Liver (tissue), 8 donors: ENCODE measurements at regions not wholly inside any gene's neighbourhood (a gene's known extent, or its start where the extent isn't known, plus 50 kb on each side); places are given as distances from the start of the nearest gene placed in this dataset.
A peak's percentile ranks its signal among the peaks of the same experiment; 100 is the strongest.
"Not testable (repeated sequence)": the region's sequence is repeated elsewhere in the genome, so short reads cannot be mapped to it uniquely, and the experiment has no call there.

Source experiments
- DNase-seq: peaks from one replicate; pipeline ENCODE4 v3.0.0-alpha.2; 2017; ENCODE audit warnings: low spot score
- H3K27ac ChIP-seq, 2 donors: one replicate each; pipeline ENCODE4 v1.7.0; 2013; ENCODE audit warnings: inconsistent platforms in 2 of 2, low read length in 2 of 2, control low read depth in 1 of 2, low read depth in 1 of 2, mild to moderate bottlenecking in 1 of 2
- H3K27me3 ChIP-seq, 4 donors: one replicate each; pipeline versions ENCODE4 v1.6.1 to v1.7.0; 2013; ENCODE audit warnings: low read length in 3 of 4, inconsistent platforms in 1 of 4, mild to moderate bottlenecking in 1 of 4, moderate library complexity in 1 of 4; ENCODE audit not compliant: control insufficient read depth in 4 of 4, insufficient read depth in 4 of 4
- H3K36me3 ChIP-seq, 4 donors: one replicate each; pipeline versions ENCODE4 v1.6.1 to v1.7.0; 2013; ENCODE audit warnings: low read length in 3 of 4, mild to moderate bottlenecking in 3 of 4, low read depth in 1 of 4, moderate library complexity in 1 of 4; ENCODE audit not compliant: control insufficient read depth in 4 of 4, insufficient read depth in 3 of 4
- H3K4me1 ChIP-seq, 4 donors: one replicate each; pipeline versions ENCODE4 v1.6.1 to v1.7.0; 2013; ENCODE audit warnings: low read length in 3 of 4, mild to moderate bottlenecking in 3 of 4, moderate library complexity in 1 of 4; ENCODE audit not compliant: control insufficient read depth in 4 of 4, insufficient read depth in 4 of 4
- H3K4me3 ChIP-seq, 3 donors: one replicate each; pipeline versions ENCODE4 v1.6.1 to v1.7.0; 2013; ENCODE audit warnings: low read length in 3 of 3, control low read depth in 1 of 3, low read depth in 1 of 3, mild to moderate bottlenecking in 1 of 3
- H3K9ac ChIP-seq, 2 donors: one replicate each; pipeline ENCODE4 v1.7.0; 2013; ENCODE audit warnings: low read length in 2 of 2, mild to moderate bottlenecking in 2 of 2, moderate library complexity in 2 of 2, control low read depth in 1 of 2, low read depth in 1 of 2
- H3K9me3 ChIP-seq, 4 donors: one replicate each; pipeline versions ENCODE4 v1.6.1 to v1.7.0; 2013; ENCODE audit warnings: low read length in 3 of 4; ENCODE audit not compliant: control insufficient read depth in 4 of 4
- FOXA2 ChIP-seq: IDR thresholded peaks from 2 replicates; pipeline ENCODE4 v1.6.1; 2016; ENCODE audit warnings: antibody characterized with exemption
- GABPA ChIP-seq, 2 donors: IDR thresholded peaks in 1 of 2; conservative IDR thresholded peaks in 1 of 2; 2 replicates each; pipeline ENCODE4 v1.6.1; 2016; ENCODE audit warnings: antibody characterized with exemption in 2 of 2, mild to moderate bottlenecking in 1 of 2, moderate library complexity in 1 of 2
- HNF4A ChIP-seq, 2 donors: conservative IDR thresholded peaks; 2 replicates each; pipeline ENCODE4 v1.6.1; 2016; ENCODE audit warnings: antibody characterized with exemption in 2 of 2, mild to moderate bottlenecking in 2 of 2
- NR2F2 ChIP-seq: IDR thresholded peaks from 2 replicates; pipeline ENCODE4 v1.6.1; 2016; ENCODE audit warnings: antibody characterized with exemption
- RAD21 ChIP-seq, 2 donors: IDR thresholded peaks; 2 replicates each; pipeline ENCODE4 v1.6.1; 2016; ENCODE audit warnings: antibody characterized with exemption in 2 of 2, mild to moderate bottlenecking in 2 of 2
- RXRA ChIP-seq, 2 donors: IDR thresholded peaks; 2 replicates each; pipeline ENCODE4 v1.6.1; 2017 to 2018; ENCODE audit warnings: antibody characterized with exemption in 2 of 2, mild to moderate bottlenecking in 1 of 2
- SP1 ChIP-seq: IDR thresholded peaks from 2 replicates; pipeline ENCODE4 v1.6.1; 2018; ENCODE audit warnings: antibody characterized with exemption, mild to moderate bottlenecking
- YY1 ChIP-seq: IDR thresholded peaks from 2 replicates; pipeline ENCODE4 v1.6.1; 2016; ENCODE audit warnings: antibody characterized with exemption, mild to moderate bottlenecking
- WGBS: extraction: QIAGEN DNeasy Blood & Tissue Kit; methylation state at CpG from one replicate; pipeline ENCODE4 v1.1.7; 2013; 5-methylcytosine and 5-hydroxymethylcytosine counted together
- TF ChIP-seq, protein P1 (sequence below): IDR thresholded peaks from 2 replicates; pipeline ENCODE4 v1.6.1; 2016; ENCODE audit warnings: antibody characterized with exemption, mild to moderate bottlenecking
- TF ChIP-seq, protein P2 (sequence below): fragments of 150-350 bp; IDR thresholded peaks from 2 replicates; pipeline ENCODE4 v1.5.1; 2017; ENCODE audit warnings: improper control_type of control experiment, low read depth, low read length; ENCODE audit not compliant: missing input control
- TF ChIP-seq, protein P3 (sequence below): IDR thresholded peaks from 2 replicates; pipeline ENCODE4 v1.6.1; 2016; ENCODE audit warnings: antibody characterized with exemption
- donor health status: healthy.
- donor health status: healthy.
- donor health status: healthy.
- donor health status: healthy.
- donor health status: healthy.

DNA sequence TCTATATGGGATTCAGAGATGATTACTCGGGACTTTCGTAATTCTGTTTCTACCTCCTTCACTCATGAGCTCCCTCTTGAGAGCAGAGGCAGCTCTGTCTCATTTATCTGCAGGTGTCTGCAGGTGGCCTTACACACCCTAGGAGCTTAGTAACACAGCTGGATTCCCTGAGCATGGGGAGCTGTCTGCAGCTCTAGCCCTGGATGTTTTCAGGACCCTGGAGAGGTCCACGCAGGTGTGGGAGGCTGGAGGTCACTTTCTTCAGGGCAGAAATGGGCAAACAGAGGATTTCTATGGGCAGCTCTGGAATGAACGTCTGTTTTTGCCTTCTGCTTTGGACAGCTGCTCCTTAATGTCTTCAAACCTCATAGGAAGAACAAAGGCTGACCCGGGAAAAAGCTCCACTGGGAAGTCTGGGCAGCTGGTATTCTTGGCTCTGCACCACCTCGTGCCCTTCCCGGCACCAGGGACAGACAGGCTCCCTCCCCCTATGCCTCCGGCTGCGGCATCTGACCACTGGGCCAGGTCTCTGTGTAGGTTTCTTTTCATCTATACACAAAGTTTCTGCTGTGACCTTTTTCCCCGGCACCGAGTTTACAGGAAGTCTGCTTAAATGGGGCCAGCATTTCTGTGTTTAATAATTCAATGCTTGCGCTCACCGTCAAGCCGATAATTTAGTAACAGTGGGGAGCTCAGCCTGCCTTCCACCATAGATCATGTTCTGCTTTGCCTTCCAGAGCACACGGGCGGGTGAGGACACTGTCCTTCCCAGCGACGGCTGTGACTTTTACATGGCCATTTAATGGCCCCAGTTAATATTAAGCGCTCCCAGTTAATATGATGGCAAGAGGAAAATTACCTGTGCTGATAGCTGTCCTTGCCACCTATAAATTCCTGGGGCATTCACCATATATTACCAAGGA is 320.2 kb upstream of the SFSWAP start:
- 59% methylated on average over 19 of the region's 19 CpGs for WGBS
- no peak overlapping the region for H3K9ac ChIP-seq
- TF ChIP-seq, protein P1, sequence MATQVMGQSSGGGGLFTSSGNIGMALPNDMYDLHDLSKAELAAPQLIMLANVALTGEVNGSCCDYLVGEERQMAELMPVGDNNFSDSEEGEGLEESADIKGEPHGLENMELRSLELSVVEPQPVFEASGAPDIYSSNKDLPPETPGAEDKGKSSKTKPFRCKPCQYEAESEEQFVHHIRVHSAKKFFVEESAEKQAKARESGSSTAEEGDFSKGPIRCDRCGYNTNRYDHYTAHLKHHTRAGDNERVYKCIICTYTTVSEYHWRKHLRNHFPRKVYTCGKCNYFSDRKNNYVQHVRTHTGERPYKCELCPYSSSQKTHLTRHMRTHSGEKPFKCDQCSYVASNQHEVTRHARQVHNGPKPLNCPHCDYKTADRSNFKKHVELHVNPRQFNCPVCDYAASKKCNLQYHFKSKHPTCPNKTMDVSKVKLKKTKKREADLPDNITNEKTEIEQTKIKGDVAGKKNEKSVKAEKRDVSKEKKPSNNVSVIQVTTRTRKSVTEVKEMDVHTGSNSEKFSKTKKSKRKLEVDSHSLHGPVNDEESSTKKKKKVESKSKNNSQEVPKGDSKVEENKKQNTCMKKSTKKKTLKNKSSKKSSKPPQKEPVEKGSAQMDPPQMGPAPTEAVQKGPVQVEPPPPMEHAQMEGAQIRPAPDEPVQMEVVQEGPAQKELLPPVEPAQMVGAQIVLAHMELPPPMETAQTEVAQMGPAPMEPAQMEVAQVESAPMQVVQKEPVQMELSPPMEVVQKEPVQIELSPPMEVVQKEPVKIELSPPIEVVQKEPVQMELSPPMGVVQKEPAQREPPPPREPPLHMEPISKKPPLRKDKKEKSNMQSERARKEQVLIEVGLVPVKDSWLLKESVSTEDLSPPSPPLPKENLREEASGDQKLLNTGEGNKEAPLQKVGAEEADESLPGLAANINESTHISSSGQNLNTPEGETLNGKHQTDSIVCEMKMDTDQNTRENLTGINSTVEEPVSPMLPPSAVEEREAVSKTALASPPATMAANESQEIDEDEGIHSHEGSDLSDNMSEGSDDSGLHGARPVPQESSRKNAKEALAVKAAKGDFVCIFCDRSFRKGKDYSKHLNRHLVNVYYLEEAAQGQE, result peak; percentile 98
- TF ChIP-seq GABPA (IDR thresholded peaks at IDR 0.05 in 1 of 2, conservative IDR thresholded peaks at IDR 0.05 in 1 of 2), result no peak
- DNase-seq, result peak; percentile 42
- H3K27me3 ChIP-seq, result no peaks in the 10 kb centered on the region
- no peaks in the 10 kb centered on the region for H3K4me1 ChIP-seq
- H3K27ac ChIP-seq, result no peak overlapping the region
- H3K4me3 ChIP-seq, result no peak overlapping the region
- no peaks in the 10 kb centered on the region for H3K36me3 ChIP-seq
- H3K9me3 ChIP-seq, result no peaks in the 10 kb centered on the region

DNA sequence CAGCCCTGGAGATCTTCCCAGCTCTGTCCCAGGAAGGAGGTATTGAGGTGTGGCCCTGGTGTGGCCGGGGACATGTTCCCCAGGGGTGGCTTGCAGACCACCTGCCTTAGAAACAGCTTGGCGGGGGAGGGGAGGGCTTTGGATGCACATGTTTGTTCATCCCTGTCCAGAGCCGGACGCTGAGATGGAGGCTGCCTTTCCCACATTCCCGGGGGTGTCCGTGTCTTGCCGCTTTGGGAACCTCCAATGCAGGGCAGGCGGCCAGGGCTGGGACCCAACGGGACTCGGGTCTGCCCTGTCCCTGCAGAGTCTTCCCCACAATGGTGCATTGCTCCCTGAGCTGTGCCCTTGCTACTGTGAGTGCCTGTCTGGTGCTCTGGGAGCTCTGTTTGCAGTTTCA is 319.5 kb upstream of the SFSWAP start:
- no peaks in the 10 kb centered on the region for H3K27me3 ChIP-seq
- 75% methylated on average over 10 of the region's 10 CpGs for WGBS

DNA sequence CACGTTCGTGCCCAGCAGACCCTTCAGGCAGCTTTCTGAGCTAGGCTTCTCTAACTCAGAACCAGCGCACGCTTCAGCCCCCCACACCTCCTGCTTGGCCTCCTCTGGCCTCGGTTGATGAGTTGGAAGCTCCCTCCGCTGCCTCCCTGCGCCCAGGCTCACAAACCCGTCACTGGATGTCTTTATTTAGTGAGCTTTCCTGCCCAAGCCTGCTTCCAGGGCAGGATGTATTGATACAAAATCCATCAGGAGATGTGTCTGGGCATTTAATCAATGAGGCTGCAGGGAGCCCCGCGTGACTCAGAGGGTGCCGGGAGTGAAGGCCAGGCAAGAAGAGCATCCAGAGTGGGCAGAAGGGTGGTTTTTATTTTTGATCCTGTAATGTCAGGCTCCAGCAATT is 316.1 kb upstream of the SFSWAP start:
- not testable (repeated sequence) for H3K4me1 ChIP-seq, H3K27ac ChIP-seq, H3K4me3 ChIP-seq, H3K9ac ChIP-seq, H3K36me3 ChIP-seq, DNase-seq, H3K27me3 ChIP-seq
- WGBS, result 74% methylated on average over 11 of the region's 11 CpGs
- H3K9me3 ChIP-seq, result peaks cover 7 to 14% (median 8%) of the 10 kb centered on the region in 4 donors

More for the DNA sequence above, 319.5 kb upstream of the SFSWAP start:
- Histone ChIP-seq H3K4me1 (no peaks in the 10 kb centered on the region), H3K9me3 (peaks cover 0 to 3% (median 0%) of the 10 kb centered on the region in 4 donors), H3K36me3 (no peaks in the 10 kb centered on the region), H3K9ac (no peak overlapping the region), H3K4me3 (no peak overlapping the region), H3K27ac (no peak overlapping the region)
- DNase-seq, result no peak
- TF ChIP-seq, protein P2, sequence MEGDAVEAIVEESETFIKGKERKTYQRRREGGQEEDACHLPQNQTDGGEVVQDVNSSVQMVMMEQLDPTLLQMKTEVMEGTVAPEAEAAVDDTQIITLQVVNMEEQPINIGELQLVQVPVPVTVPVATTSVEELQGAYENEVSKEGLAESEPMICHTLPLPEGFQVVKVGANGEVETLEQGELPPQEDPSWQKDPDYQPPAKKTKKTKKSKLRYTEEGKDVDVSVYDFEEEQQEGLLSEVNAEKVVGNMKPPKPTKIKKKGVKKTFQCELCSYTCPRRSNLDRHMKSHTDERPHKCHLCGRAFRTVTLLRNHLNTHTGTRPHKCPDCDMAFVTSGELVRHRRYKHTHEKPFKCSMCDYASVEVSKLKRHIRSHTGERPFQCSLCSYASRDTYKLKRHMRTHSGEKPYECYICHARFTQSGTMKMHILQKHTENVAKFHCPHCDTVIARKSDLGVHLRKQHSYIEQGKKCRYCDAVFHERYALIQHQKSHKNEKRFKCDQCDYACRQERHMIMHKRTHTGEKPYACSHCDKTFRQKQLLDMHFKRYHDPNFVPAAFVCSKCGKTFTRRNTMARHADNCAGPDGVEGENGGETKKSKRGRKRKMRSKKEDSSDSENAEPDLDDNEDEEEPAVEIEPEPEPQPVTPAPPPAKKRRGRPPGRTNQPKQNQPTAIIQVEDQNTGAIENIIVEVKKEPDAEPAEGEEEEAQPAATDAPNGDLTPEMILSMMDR, result no peak
- no peak for TF ChIP-seq FOXA2
- no peak for TF ChIP-seq RAD21 (IDR thresholded peaks at IDR 0.05)
- no peak for TF ChIP-seq HNF4A (conservative IDR thresholded peaks at IDR 0.05)
- TF ChIP-seq, protein P3, sequence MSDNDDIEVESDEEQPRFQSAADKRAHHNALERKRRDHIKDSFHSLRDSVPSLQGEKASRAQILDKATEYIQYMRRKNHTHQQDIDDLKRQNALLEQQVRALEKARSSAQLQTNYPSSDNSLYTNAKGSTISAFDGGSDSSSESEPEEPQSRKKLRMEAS, result no peak
- no peak for TF ChIP-seq NR2F2
- no peak for TF ChIP-seq YY1
- no peak for TF ChIP-seq SP1
- TF ChIP-seq GABPA (IDR thresholded peaks at IDR 0.05 in 1 of 2, conservative IDR thresholded peaks at IDR 0.05 in 1 of 2), result no peak
- no peak for TF ChIP-seq RXRA (IDR thresholded peaks at IDR 0.05)

DNA sequence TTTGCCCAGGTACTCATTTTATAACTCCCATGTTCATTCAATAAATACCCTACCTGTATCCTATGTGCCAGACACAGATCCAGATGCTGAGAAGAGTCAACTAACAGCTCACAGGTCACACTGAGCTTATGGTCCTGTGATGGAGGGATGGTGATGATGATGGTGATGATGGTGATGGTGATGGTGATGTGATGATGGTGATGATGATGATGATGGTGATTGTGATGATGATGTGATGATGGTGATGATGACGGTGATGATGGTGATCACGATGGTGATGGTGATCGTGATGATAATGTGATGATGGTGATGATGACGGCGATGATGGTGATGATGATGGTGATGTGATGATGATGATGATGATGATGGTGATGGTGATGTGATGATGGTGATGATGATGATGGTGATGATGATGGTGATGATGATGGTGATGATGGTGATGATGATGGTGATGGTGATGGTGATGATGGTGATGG is 315.6 kb upstream of the SFSWAP start:
- not testable (repeated sequence) for H3K27me3 ChIP-seq, H3K4me3 ChIP-seq, H3K36me3 ChIP-seq, H3K9ac ChIP-seq, DNase-seq, H3K27ac ChIP-seq, H3K4me1 ChIP-seq
- WGBS, result 86% methylated on average over 5 of the region's 5 CpGs
- peaks cover 7 to 14% (median 8%) of the 10 kb centered on the region in 4 donors for H3K9me3 ChIP-seq
